ENCODE measurements at regions not wholly inside any gene's neighbourhood (a gene's known extent, or its start where the extent isn't known, plus 50 kb on each side); places are given as distances from the start of the nearest gene placed in this dataset.

- no peak for TF ChIP-seq CTCF (conservative IDR thresholded peaks at IDR 0.05; ENCODE audit: low read length)
- TF ChIP-seq EZH2phosphoT487 (IDR thresholded peaks at IDR 0.05; ENCODE audit: borderline replicate concordance) = no peak
Observed at GRCh38 chr18:60021556-60021955, 121.8 kb downstream of the PMAIP1 start.

All from Loucy (cell line).